ENCODE measurements at regions not wholly inside any gene's neighbourhood (a gene's known extent, or its start where the extent isn't known, plus 50 kb on each side); places are given as distances from the start of the nearest gene placed in this dataset.

DNA sequence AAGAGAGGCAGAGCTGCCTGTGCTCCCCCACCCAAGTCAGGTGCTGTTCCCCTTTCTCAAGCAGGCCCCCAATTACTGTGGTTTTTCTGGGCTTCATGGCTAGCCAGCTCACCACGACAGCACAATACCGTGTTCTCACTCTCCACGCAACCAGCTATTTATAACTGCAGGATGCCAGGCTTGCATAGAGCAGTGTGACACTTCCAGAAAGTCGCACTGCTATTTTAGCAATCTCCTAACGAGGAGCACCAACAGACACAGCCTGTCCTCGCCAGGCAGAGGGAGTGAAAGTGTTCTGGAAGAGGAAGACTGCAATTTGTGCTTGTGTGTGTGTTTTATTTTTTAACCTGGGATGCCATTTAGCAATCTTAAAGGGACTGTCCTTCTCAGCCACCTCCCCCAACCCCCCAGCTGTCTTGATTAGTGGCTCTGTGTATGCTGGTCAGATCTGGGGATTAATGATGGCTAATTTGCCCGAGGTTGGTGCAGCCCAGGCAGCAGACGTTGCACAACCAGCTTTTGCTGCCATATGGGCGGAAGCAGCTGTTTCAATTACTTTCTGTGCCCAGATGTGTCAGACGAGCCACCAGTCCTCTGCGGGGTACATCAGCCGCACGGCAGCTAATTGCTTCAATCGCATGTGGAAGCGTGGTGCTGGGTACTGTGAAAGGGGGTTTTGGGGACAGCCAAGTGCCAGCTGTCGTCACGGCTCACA is 268.0 kb upstream of the ARRDC4 start:
- Histone ChIP-seq H3K36me3 (ENCODE audit: control insufficient read depth in 2 of 2, extremely low read depth in 1 of 2, insufficient read depth in 2 of 2, low read length in 2 of 2) (no peaks in the 10 kb centered on the region), H3K4me1 (ENCODE audit: control insufficient read depth, extremely low read depth, insufficient read depth, low read length) (no peaks in the 10 kb centered on the region), H3K4me3 (replicated peaks in 1 of 3; ENCODE audit: insufficient read depth in 1 of 3, low read depth in 1 of 3, low read length in 3 of 3) (no peak overlapping the region), H3K27me3 (ENCODE audit: control insufficient read depth in 2 of 2, insufficient read depth in 2 of 2, low read length in 2 of 2) (no peaks in the 10 kb centered on the region), H3K4me2 (ENCODE audit: insufficient read depth, low read length) (no peak overlapping the region), H3K27ac (ENCODE audit: insufficient read depth, low read depth, low read length) (no peak overlapping the region), H4K20me1 (replicated peaks; ENCODE audit: control insufficient read depth, extremely low read depth, insufficient read depth, low read length) (no peaks in the 10 kb centered on the region), H3K9me3 (replicated peaks; ENCODE audit: control insufficient read depth, insufficient read depth, low read length) (no peaks in the 10 kb centered on the region), H2AFZ (ENCODE audit: low read depth, low read length) (no peak overlapping the region), H3K9me1 (replicated peaks; ENCODE audit: control insufficient read depth, extremely low read depth, insufficient read depth, low read length) (no peaks in the 10 kb centered on the region), H3K9ac (replicated peaks; ENCODE audit: extremely low read depth, insufficient read depth, low read length) (no peak overlapping the region), H3K79me2 (ENCODE audit: control insufficient read depth, insufficient read depth, low read length) (no peaks in the 10 kb centered on the region)
- no TSS peak for BruUV-seq (replicated peaks)
- CTCF ChIA-PET, result no interaction called here
- dilution Hi-C loops (cut with MboI; ENCODE audit: extremely low pct_ligation_motif_present, low sequenced_read_pairs) (no loop called here), intact Hi-C loops (cut with micrococcal nuclease) (no loop called here)
- TF ChIP-seq, protein P1, sequence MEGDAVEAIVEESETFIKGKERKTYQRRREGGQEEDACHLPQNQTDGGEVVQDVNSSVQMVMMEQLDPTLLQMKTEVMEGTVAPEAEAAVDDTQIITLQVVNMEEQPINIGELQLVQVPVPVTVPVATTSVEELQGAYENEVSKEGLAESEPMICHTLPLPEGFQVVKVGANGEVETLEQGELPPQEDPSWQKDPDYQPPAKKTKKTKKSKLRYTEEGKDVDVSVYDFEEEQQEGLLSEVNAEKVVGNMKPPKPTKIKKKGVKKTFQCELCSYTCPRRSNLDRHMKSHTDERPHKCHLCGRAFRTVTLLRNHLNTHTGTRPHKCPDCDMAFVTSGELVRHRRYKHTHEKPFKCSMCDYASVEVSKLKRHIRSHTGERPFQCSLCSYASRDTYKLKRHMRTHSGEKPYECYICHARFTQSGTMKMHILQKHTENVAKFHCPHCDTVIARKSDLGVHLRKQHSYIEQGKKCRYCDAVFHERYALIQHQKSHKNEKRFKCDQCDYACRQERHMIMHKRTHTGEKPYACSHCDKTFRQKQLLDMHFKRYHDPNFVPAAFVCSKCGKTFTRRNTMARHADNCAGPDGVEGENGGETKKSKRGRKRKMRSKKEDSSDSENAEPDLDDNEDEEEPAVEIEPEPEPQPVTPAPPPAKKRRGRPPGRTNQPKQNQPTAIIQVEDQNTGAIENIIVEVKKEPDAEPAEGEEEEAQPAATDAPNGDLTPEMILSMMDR (IDR thresholded peaks at IDR 0.05; ENCODE audit: extremely low read depth in 1 of 2, insufficient read depth in 1 of 2, low read depth in 1 of 2, low read length in 2 of 2), result no peak
- TF ChIP-seq GATA2 (IDR thresholded peaks at IDR 0.05; ENCODE audit: insufficient read depth, insufficient read length, low read depth, low read length) (no peak), JUN (IDR thresholded peaks at IDR 0.05; ENCODE audit: borderline replicate concordance, insufficient read depth, insufficient read length, low read depth) (no peak), FOS (IDR thresholded peaks at IDR 0.05; ENCODE audit: borderline replicate concordance, insufficient read depth, low read length) (no peak), POLR2AphosphoS5 (IDR thresholded peaks at IDR 0.05; ENCODE audit: insufficient read depth, low read depth, low read length) (no peak), MYC (IDR thresholded peaks at IDR 0.05; ENCODE audit: low read depth, low read length) (no peak), POLR2A (IDR thresholded peaks at IDR 0.05; ENCODE audit: low read depth, low read length) (no peak), EZH2 (IDR thresholded peaks at IDR 0.05; ENCODE audit: borderline replicate concordance, low read depth, low read length, severe bottlenecking) (no peak)
- TF ChIP-seq, protein P2, sequence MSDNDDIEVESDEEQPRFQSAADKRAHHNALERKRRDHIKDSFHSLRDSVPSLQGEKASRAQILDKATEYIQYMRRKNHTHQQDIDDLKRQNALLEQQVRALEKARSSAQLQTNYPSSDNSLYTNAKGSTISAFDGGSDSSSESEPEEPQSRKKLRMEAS (IDR thresholded peaks at IDR 0.05; ENCODE audit: insufficient read depth, insufficient read length), result no peak
- no peak for DNase-seq (ENCODE audit: low read depth, low spot score)
- FAIRE-seq, result no peak
- POLR2A ChIA-PET, result no interaction called here

Measured in endothelial cell of umbilical vein (primary cell).